B cell (primary cell): ENCODE measurements at regions not wholly inside any gene's neighbourhood (a gene's known extent, or its start where the extent isn't known, plus 50 kb on each side); places are given as distances from the start of the nearest gene placed in this dataset.

ENCODE experiments used
- ATAC-seq: fragments of 200-7000 bp; cut with Tn5 transposase; one replicate; pipeline ENCODE4 v1.10.0; 2021; ENCODE audit warnings: low read depth, mild to moderate bottlenecking, moderate number of reproducible peaks, moderate library complexity
- CTCF ChIA-PET: fragments of 350-600 bp; sonication (Branson Sonifier 250); formaldehyde crosslinking; loops from one replicate; lab custom pipeline; 2021; ENCODE audit warnings: antibody characterized with exemption, inconsistent platforms; lab: Charles Lee
- POLR2A ChIA-PET: fragments of 350-600 bp; sonication (Branson Sonifier 250); formaldehyde crosslinking; loops from one replicate; lab custom pipeline; 2021; ENCODE audit warnings: antibody characterized with exemption; lab: Charles Lee
- DNase-seq: peaks from one replicate; pipeline ENCODE4 v3.0.0; 2013
- H2AFZ ChIP-seq: 2 replicates; pipeline ENCODE4 v1.6.1; 2012; ENCODE audit warnings: mild to moderate bottlenecking, low read depth, low read length; ENCODE audit not compliant: insufficient read depth, poor library complexity, severe bottlenecking
- H3K27ac ChIP-seq, 2 donors: 1 replicate in 1 of 2; 2 replicates in 1 of 2; pipeline ENCODE4 v1.5.1; 2012 to 2013; ENCODE audit warnings: low read length in 2 of 2, mild to moderate bottlenecking in 2 of 2, moderate library complexity in 1 of 2
- H3K27me3 ChIP-seq, 4 experiments: fragments of 200-600 bp in 1 of 4; sonication (generic) in 1 of 4; replicated peaks in 1 of 4; 1 replicate in 2 of 4; 2 replicates in 2 of 4; pipeline versions ENCODE4 v1.6.1 to v1.7.0; 2013 to 2016; ENCODE audit warnings: low read length in 3 of 4, mild to moderate bottlenecking in 2 of 4, mixed read lengths in 1 of 4, moderate library complexity in 1 of 4; ENCODE audit not compliant: insufficient read depth in 4 of 4, control insufficient read depth in 3 of 4; ENCODE audit errors: control extremely low read depth in 1 of 4
- H3K36me3 ChIP-seq, 2 experiments: replicated peaks in 1 of 2; 1 replicate in 1 of 2; 2 replicates in 1 of 2; pipeline versions ENCODE4 v1.6.1 to v1.7.1; 2013; ENCODE audit warnings: low read length in 1 of 2; ENCODE audit not compliant: insufficient read depth in 2 of 2, control insufficient read depth in 1 of 2; ENCODE audit errors: control extremely low read depth in 1 of 2, extremely low read depth in 1 of 2
- H3K4me1 ChIP-seq, 2 donors: fragments of 200-600 bp in 1 of 2; sonication (generic) in 1 of 2; 1 replicate in 1 of 2; 2 replicates in 1 of 2; pipeline versions ENCODE4 v1.5.1 to v1.6.1; 2013 to 2017; ENCODE audit warnings: low read length in 2 of 2; ENCODE audit not compliant: control insufficient read depth in 2 of 2, insufficient read depth in 2 of 2
- H3K4me2 ChIP-seq: replicated peaks from 2 replicates; pipeline ENCODE3; 2012; ENCODE audit warnings: mild to moderate bottlenecking, low read depth, low read length; ENCODE audit not compliant: poor library complexity, severe bottlenecking
- H3K4me3 ChIP-seq, 5 experiments: fragments of 200-600 bp in 1 of 5; sonication (generic) in 1 of 5; 1 replicate in 3 of 5; 2 replicates in 2 of 5; pipeline versions ENCODE4 v1.5.1 to v1.7.0; 2011 to 2016; ENCODE audit warnings: low read length in 4 of 5, mild to moderate bottlenecking in 4 of 5, low read depth in 2 of 5, control low read depth in 1 of 5, moderate library complexity in 1 of 5; ENCODE audit not compliant: insufficient read depth in 1 of 5; ENCODE audit errors: control extremely low read depth in 1 of 5, extremely low read depth in 1 of 5
- H3K79me2 ChIP-seq: fragments of 200-600 bp; sonication (generic); one replicate; pipeline ENCODE4 v1.6.0; 2016; ENCODE audit warnings: low read length; ENCODE audit not compliant: control insufficient read depth, insufficient read depth
- H3K9ac ChIP-seq: fragments of 200-600 bp; sonication (generic); 2 replicates; pipeline ENCODE4 v1.6.1; 2017; ENCODE audit warnings: mild to moderate bottlenecking, low read length, moderate library complexity
- H3K9me3 ChIP-seq, 3 donors: one replicate each; pipeline versions ENCODE4 v1.6.1 to v1.7.1; 2013; ENCODE audit warnings: low read length in 2 of 3; ENCODE audit not compliant: control insufficient read depth in 2 of 3, insufficient read depth in 1 of 3; ENCODE audit errors: control extremely low read depth in 1 of 3
- H4K20me1 ChIP-seq: 2 replicates; pipeline ENCODE4 v1.6.0; 2012; ENCODE audit warnings: mild to moderate bottlenecking, low read length; ENCODE audit not compliant: insufficient read depth, control insufficient read depth, poor library complexity, severe bottlenecking
- H3K27ac Mint-ChIP-seq: one replicate; pipeline ENCODE4 v1.8.0; 2021; ENCODE audit warnings: mixed read lengths
- H3K27me3 Mint-ChIP-seq: one replicate; pipeline ENCODE4 v1.8.0; 2021; ENCODE audit warnings: mixed read lengths
- H3K4me1 Mint-ChIP-seq: one replicate; pipeline ENCODE4 v1.8.0; 2021; ENCODE audit warnings: mixed read lengths
- H3K4me3 Mint-ChIP-seq: one replicate; pipeline ENCODE4 v1.8.0; 2021; ENCODE audit warnings: mixed read lengths
- H3K9me3 Mint-ChIP-seq: one replicate; pipeline ENCODE4 v1.8.0; 2022; ENCODE audit warnings: mixed read lengths; ENCODE audit not compliant: insufficient read depth
- EZH2 ChIP-seq: IDR thresholded peaks from 2 replicates; pipeline ENCODE4 v1.6.1; 2012; ENCODE audit warnings: borderline replicate concordance, low read depth, mild to moderate bottlenecking, moderate library complexity, low read length; ENCODE audit not compliant: insufficient read depth, poor library complexity, severe bottlenecking
- WGBS: methylation state at CpG from one replicate; pipeline ENCODE4 v1.1.5; 2013; ENCODE audit warnings: missing lambda C conversion rate; ENCODE audit not compliant: insufficient coverage; 5-methylcytosine and 5-hydroxymethylcytosine counted together
- intact Hi-C: fragments of 100-400 bp; cut with micrococcal nuclease; formaldehyde crosslinking; loops from one replicate; pipeline ENCODE4 v1.10.0; 2022
- TF ChIP-seq, protein P1 (sequence below): fragments of 200-600 bp; IDR thresholded peaks from one replicate; pipeline ENCODE4 v1.8.0; 2022; ENCODE audit warnings: antibody characterized with exemption, mild to moderate bottlenecking

DNA sequence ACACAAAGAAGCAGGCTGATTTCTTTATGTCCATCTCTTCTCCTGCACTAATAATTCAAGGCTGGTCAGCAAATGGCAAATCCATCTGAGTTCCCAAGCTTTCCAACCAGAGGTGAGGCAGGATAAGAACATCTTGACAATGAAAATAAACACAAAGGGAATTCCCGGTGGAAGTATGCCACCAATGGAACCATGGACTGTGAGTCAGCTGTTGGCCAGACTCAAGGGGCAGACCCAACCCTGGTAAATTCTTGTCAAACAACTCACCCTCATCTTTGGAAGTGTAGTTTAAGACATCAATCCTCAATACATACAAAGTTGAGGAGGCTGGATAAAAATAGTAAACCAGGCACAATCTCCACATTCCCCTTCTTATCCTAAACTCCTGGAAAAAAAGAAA, 74.3 kb upstream of the CES5A start:
- Histone ChIP-seq H2AFZ (no peak overlapping the region), H3K9me3 (peaks cover 0 to 2% (median 0%) of the 10 kb centered on the region in 3 donors), H3K4me1 (no peaks in the 10 kb centered on the region), H3K4me3 (no peak overlapping the region), H3K9ac (no peak overlapping the region), H3K79me2 (no peaks in the 10 kb centered on the region), H3K4me2 (no peak overlapping the region), H3K27me3 (peaks cover 0 to 17% (median 6%) of the 10 kb centered on the region in 4 experiments), H3K27ac (no peak overlapping the region), H4K20me1 (no peaks in the 10 kb centered on the region), H3K36me3 (no peaks in the 10 kb centered on the region)
- WGBS, result no CpG with 5 or more reads among the region's 1 CpG
- DNase-seq, result no peak
- H3K9me3 Mint-ChIP-seq, result no peaks in the 10 kb centered on the region
- ATAC-seq, result no peak
- H3K4me3 Mint-ChIP-seq, result no peak overlapping the region
- POLR2A ChIA-PET, result no interaction called here
- CTCF ChIA-PET, result interaction anchor here (9.6 kb wide), 1 partner anchor 371 kb away, joined by 156 read pairs; no protein-coding TSS in a partner anchor
- TF ChIP-seq EZH2, result no peak
- TF ChIP-seq, protein P1, sequence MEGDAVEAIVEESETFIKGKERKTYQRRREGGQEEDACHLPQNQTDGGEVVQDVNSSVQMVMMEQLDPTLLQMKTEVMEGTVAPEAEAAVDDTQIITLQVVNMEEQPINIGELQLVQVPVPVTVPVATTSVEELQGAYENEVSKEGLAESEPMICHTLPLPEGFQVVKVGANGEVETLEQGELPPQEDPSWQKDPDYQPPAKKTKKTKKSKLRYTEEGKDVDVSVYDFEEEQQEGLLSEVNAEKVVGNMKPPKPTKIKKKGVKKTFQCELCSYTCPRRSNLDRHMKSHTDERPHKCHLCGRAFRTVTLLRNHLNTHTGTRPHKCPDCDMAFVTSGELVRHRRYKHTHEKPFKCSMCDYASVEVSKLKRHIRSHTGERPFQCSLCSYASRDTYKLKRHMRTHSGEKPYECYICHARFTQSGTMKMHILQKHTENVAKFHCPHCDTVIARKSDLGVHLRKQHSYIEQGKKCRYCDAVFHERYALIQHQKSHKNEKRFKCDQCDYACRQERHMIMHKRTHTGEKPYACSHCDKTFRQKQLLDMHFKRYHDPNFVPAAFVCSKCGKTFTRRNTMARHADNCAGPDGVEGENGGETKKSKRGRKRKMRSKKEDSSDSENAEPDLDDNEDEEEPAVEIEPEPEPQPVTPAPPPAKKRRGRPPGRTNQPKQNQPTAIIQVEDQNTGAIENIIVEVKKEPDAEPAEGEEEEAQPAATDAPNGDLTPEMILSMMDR, result no peak
- no peak overlapping the region for H3K27ac Mint-ChIP-seq
- no peaks in the 10 kb centered on the region for H3K4me1 Mint-ChIP-seq
- H3K27me3 Mint-ChIP-seq, result peaks cover 41% of the 10 kb centered on the region
- intact Hi-C loops, result loop anchor here (10.0 kb wide), 1 partner anchor 755 kb away; no protein-coding TSS in a partner anchor

DNA sequence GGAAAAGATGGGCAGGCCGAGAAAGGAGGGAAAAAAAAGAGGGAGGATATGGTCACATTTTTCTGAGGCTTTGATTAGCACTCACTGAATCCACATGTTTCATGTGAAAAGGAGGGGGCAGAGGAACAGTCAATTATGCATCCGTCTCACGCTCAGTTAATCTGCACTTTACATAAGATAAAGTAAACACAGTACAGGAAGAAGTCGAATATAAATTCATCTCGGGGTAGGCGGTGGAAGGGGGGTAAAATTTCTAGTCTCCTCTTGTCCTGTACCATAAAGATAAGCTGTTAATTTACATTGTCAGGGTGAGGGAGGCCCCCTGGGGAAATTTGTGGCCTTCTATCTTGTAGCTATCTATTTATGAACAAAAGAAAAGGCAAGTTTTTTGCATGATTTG, 73.1 kb upstream of the CES5A start:
- Histone ChIP-seq H3K9ac (no peak overlapping the region), H3K4me3 (no peak overlapping the region), H3K4me2 (no peak overlapping the region), H2AFZ (no peak overlapping the region), H3K9me3 (peaks cover 0 to 2% (median 0%) of the 10 kb centered on the region in 3 donors), H3K36me3 (no peaks in the 10 kb centered on the region), H3K27ac (no peak overlapping the region), H3K4me1 (no peaks in the 10 kb centered on the region), H4K20me1 (no peaks in the 10 kb centered on the region), H3K79me2 (no peaks in the 10 kb centered on the region), H3K27me3 (peaks cover 0 to 24% (median 6%) of the 10 kb centered on the region in 4 experiments)
- Mint-ChIP-seq H3K9me3 (no peaks in the 10 kb centered on the region), H3K4me3 (no peak overlapping the region), H3K4me1 (peaks cover 4% of the 10 kb centered on the region), H3K27ac (no peak overlapping the region), H3K27me3 (peaks cover 39% of the 10 kb centered on the region)
- intact Hi-C loops, result loop anchor here (10.0 kb wide), 1 partner anchor 757 kb away; no protein-coding TSS in a partner anchor
- POLR2A ChIA-PET, result no interaction called here
- CTCF ChIA-PET, result interaction anchor here (8.5 to 9.6 kb wide), 2 partner anchors 255 to 372 kb away, joined by 88 to 156 read pairs; no protein-coding TSS in a partner anchor
- DNase-seq (no peak), ATAC-seq (no peak)
- TF ChIP-seq, protein P1, result no peak
- TF ChIP-seq EZH2, result no peak
- no CpG with 5 or more reads among the region's 6 CpGs for WGBS
